NB4 (cell line): ENCODE measurements at regions not wholly inside any gene's neighbourhood (a gene's known extent, or its start where the extent isn't known, plus 50 kb on each side); places are given as distances from the start of the nearest gene placed in this dataset.

ENCODE experiments used
- CTCF ChIP-seq: IDR thresholded peaks from one replicate; pipeline ENCODE4 v1.5.1; 2012; ENCODE audit warnings: low read depth, low read length
- MAX ChIP-seq: IDR thresholded peaks from 2 replicates; pipeline ENCODE4 v1.6.1; 2011; ENCODE audit warnings: low read depth, low read length
- POLR2A ChIP-seq: IDR thresholded peaks from 2 replicates; pipeline ENCODE4 v1.6.1; 2011; ENCODE audit warnings: mild to moderate bottlenecking; ENCODE audit not compliant: insufficient read length; ENCODE audit errors: extremely low read depth

GRCh38 chr7:50872437-50872836 is 89.7 kb upstream of the GRB10 start:
- TF ChIP-seq CTCF: no peak
- no peak for TF ChIP-seq POLR2A
- TF ChIP-seq MAX: no peak
